GM19328 (cell line): ENCODE measurements at regions not wholly inside any gene's neighbourhood (a gene's known extent, or its start where the extent isn't known, plus 50 kb on each side); places are given as distances from the start of the nearest gene placed in this dataset.

ENCODE experiments used
- ATAC-seq: cut with Tn5 transposase; IDR thresholded peaks from one replicate; pipeline ENCODE4 v1.9.1; 2021; ENCODE audit warnings: mild to moderate bottlenecking, moderate library complexity; ENCODE audit not compliant: unreplicated experiment

DNA sequence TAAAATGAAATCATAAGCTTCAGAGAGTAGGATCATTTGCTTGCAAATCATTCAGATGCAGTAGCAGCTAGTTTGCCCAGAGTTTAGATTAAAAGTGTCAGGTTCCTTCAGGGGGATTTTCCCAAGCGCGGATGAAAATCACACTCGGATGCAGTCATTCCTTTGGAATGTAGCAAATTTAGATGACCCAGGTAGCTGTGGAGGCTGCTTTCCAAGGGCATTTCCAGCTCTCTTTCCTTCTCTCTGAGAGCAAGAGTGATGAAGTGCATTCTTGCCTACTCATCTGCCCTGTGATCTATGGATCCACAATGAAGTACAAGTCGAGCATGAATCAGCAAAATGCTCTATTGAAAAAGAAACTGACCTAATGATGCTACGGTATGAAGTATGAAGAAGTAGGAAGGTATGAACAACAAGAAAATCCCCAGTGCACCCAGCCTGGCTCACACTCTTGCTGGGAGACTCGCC is 200.2 kb downstream of the PLK2 start:
- ATAC-seq = no peak

DNA sequence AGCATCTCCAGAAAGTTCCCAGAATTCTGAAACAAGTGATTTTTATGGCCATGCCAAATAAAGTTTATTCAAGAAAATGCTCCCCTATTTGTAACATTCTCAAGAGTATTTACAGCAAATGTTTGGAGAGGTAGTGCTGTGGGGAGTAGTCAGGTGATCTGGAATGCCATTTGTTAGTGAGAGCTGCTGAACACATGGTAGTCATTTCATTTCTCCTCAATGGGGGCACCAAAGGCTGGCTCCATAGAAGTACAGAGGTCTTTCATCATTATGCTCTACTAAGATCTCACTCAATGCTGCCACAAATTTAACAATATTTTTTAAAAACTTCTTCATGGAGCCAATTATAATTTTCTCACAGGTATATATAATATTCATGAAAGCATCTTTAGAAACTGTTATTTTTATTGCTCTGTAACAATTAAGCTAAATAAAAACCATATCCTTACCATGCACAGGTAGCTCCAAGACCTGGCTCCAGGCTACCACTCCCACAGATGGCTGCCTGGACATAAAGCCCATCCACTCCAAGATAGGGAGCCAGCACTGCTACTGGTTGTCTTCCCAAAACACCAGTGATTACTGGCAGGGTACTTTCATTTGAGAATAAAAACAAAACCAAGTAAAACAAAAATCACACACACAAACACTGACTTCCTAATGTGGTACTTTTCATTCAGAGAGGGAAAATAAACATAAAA is 200.8 kb downstream of the PLK2 start:
- no peak for ATAC-seq

DNA sequence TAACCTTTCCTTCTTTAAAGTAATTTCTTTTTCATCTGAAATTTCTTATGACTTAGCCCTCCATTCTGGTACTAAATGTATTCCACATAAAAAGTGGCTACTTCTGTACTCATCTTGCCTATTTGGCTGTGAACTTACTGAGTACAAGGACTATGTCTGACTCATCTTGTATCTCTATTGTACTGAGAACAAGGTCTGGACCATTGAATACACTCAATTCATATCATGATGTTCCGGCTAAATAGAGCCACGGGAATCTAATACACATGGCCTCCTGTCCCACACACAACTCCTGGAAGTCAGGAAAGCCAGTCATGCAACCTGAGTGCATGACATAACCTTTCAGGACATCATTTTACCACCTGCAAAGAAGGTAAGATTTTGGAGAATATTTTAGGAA is 203.9 kb downstream of the PLK2 start:
- no peak for ATAC-seq

DNA sequence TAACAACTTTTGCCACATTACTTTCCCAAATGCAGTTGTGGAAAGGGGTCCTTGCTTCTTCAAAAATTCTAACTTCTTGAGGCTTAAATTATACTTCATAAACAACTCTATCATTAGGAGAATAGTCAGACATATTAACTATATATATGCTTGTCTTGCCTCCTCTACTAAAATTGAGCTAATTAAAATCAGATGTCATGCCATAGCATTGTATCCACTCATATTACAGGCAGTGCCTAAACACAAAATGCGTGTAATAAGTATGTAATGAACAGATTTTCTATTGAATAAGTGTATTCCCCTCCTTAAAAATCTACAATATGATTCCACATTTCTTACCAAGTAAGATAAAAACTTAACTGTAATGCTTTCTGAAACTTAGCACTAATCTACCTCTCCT is 204.5 kb downstream of the PLK2 start:
- no peak for ATAC-seq

DNA sequence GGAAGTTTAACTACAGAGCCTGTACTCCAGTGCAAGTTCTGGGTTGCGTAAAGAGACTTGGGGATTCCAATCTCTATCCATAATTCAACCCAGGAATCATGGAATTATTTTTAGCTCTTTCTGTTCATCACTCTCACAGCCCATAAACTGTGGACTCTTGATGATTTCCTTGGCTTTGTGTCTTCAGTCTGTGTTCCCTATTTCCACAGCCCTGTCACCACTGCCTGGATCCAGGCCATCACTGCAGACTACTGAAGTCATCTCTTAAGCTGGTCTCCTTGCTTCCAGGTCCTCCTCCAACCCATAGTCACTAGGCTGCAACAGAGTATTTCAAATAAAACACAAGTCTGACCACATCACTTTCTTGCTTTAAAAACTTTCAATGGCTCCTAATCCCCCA is 211.7 kb downstream of the PLK2 start:
- no peak for ATAC-seq

DNA sequence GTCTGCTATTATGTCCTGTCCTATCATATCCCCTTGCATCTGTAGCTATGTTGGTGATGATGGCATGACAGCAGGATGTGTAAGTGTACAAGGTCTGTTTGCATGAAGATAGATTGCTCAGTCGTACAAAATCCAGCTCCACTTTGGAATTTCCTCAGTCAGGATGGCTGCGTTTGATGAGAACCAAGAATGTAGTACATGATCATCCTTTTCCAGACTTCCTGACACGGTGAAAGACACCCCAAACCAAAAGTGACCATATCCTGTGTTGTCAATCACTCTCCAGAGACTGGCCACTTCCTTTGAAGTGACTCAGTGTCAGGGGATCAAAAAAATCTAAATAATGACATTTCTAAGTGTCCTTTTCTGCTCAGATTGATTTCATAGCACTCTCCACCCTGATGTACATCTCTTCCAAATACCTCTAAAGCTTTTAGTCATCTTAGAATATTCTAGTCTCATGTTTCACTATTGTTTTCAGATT is 213.4 kb downstream of the PLK2 start:
- no peak for ATAC-seq

DNA sequence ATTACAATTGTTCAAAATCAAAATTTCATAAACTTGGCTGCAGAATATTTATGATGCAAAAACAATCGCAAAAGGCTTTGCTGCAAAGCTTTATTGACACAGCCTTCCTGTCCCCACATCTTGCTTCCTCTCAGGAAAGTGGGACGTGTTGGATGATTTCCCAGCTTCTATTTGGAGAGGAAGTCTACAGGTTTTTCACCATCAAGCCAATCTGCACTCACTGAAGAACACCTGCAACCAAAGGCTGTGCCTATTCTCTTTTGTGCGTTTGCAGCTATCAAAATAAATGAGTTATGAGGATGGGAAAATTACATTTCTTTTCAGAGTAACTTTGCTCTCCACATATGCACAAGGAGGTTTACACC is 214.4 kb downstream of the PLK2 start:
- no peak for ATAC-seq

DNA sequence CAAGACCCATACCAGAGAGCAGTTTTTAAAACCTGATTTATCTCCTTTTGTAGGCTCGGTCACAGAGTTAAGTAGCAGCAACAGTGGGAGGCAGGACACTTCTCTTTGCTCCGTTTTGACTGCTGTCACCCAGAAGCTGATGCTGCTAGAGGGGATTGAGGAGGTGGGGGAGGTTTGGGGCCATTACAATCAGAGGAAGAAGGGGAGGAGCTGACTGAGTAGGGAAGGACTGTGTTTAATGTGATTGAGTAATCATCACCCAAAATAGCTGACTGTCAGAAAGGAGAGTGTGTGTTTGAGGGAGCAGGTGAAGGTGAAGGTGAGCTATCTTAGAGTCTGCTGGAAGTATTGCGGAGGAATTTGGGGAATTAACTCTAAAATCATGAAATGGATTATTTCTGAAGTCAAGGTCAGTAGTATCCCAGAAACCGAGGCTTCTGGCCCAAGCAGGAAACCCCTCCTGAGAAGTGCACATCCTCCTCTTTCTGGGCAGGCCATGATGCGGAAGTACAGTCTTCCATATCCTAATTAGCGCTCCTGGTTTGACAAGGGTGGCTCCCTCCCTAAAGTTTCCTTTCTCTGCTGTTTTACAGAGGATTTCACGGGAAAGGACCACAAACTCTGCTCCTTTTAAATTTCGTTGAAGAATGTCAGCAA is 214.9 kb downstream of the PLK2 start:
- no peak for ATAC-seq

DNA sequence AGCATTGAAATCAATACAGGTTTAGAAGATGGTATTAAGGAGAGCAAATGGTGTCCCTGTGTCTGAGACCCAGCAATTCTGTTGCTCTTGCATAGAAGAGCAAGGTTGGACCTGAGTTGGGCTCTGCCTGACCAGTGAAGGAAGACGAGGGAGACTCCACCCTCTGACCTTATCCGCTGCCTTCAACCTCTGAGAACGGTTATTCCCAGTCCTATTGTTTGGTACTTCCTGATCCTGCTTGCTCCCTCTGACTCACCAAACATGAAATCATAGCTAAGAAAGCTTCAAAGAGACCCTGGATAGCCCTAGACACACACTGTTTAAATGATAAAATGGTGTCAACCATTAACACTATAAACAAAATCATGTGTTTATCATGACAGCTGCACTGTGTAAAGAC is 218.5 kb downstream of the PLK2 start:
- ATAC-seq = no peak

DNA sequence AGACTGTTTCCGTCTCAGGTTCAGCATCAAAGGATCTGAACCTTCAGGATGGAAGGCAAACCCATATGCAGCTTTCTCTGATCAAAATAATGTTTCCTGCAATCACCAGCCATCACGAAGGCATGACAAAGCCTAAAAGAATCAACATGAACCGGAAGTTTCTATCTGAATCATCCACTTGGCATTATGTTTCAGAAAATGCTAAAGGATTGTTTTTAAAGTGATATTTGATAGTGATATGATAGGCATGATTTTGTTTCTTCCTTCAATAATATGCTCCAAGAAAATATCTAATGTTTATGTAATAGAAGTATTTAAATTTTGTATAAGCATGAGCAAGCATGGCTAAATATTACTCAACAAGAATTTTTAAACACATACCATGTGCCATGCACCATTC is 219.6 kb downstream of the PLK2 start:
- no peak for ATAC-seq

DNA sequence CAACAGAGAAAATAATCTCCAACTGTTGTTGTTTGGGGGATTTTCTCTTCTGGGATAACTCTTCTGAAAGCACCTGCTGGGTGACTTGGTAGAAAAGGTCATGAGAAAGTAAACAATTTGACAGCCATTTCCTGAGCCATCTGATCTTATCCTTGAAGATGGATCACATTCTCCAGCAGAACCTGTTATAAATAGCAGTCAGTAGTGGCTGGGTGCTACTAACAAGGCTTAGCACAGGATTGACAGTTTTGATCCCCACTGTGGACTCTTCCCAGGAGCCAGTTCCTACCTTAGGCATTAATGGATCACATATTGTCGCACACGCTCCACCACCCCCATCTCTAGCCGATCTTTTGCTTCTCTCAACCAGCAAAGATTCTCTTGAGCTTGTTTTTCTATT is 220.2 kb downstream of the PLK2 start:
- ATAC-seq = no peak

DNA sequence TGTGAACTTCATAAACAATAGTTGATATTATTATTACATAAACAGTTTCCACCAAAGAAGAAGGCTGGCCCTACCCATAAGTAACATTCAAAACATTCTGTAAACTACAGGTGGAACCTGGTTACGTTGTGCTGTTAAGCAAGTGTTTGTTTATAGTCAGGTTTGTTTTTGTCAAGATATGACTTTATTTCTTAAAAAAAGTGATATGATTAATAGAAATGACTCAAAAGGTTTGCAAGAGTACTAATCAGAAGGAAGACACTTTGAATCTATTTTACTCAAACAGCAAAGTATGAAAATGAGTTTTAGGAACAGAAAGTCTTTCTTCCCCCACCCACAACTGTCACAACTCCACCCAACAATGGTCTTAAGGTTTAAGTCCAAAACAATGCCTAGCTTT is 220.8 kb downstream of the PLK2 start:
- ATAC-seq = no peak

DNA sequence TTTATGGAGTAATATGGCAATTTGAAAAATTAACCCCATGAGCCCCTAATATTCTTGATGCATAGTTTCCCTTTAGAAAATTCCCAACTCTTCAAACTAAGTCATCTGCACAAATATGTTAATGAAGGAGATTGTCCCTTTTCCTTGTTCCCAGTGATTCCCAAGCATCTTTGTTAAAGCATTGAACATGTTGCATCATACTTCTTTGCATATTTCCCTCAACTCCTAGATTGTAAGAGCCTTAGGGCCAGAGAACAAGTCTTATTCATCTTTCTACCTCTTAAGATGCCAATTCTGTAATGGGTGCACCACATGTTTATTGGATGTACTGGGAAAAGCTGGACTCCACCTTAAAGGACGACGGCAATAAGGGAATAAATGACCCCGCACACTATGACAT is 223.4 kb downstream of the PLK2 start:
- ATAC-seq = no peak

DNA sequence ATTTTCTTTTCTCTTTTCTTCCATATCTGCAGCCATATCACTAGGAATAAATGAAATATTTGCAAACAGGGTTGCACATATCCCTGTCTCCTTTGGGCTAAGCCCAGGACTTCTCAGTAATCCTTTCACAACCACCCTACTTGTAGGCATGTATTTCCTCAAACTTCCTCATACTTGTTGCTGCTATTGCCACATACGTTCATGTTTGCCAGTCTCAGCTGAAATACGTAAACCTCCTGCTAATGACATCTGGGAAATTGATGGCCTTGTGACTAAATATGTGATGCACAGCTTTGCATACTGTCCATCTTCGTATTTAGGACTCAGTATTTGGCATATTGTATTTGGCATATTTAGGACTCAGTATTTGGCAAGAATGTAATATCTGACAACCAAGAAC is 224.6 kb downstream of the PLK2 start:
- no peak for ATAC-seq

DNA sequence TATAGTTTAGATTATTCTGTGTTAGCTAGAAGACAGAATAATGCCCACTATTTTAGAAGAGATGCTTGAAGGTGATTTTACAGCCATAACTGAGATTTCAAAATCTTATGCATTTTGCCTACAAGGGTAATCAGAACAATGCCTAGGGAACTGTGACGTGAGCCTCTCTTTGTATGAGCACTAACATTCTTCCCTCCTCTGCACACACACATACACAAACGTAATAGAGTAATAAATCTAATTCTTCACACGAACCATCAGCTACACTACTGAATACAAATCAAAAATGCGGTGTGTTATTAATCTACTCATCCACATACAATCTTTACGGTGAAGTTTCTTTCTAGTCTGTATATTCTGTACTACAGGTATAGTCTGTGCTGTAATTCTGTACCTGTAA is 227.8 kb downstream of the PLK2 start:
- ATAC-seq = no peak

DNA sequence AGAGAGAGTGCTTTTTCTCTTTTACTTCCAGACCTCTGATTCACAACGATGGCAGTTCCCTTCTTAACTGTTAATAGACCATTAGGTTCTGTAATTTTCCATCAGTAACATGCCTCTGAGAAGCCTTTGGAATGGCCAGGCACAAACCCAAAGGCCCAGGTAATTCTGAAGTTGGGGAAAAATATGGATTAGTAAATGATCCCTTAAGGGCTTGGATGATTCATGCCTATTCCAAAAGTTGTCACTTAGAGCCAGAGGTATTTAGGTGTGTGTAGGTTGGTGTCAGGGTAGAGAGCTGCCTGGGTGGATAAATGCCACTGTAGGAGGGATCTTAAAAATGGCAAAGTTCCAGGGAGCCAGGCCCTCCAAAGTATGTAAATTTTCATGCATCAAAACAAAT is 228.8 kb downstream of the PLK2 start:
- ATAC-seq = no peak

DNA sequence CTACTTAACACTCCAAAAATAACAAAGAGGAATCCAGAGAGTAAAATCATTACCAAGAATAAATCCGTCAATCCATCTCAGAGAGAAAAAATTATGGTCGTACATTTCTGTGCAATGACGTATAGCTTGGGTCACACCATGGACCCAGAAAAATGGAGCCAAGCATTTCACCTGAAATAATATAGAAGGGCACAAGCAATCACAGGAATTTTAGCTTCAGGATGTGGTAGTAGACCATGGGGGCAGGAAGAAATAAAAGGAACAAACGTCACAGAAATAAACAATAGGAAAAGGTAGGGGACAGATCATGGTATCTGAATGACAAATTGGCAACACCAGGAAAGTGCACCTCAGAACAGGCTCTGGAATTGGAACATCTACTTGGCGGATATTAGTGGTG is 231.0 kb downstream of the PLK2 start:
- no peak for ATAC-seq

DNA sequence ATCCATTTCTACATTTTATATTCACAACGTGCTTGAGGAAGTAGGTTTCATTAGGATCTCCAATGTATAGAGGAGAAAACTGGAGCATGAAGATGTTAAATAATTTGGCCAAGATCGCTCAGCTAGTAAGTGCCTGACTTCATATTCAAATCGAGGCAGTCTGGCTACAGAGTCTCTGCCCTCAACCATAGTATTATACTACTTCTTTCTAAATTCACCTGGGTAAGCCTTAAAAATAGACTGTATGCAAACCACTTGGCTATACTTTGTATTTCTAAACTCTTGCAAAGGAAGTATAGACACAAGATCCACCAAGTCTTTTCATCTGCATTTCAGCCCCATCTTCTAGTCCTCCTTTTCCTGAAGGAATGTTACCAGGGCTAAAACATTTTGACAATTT is 232.0 kb downstream of the PLK2 start:
- no peak for ATAC-seq

DNA sequence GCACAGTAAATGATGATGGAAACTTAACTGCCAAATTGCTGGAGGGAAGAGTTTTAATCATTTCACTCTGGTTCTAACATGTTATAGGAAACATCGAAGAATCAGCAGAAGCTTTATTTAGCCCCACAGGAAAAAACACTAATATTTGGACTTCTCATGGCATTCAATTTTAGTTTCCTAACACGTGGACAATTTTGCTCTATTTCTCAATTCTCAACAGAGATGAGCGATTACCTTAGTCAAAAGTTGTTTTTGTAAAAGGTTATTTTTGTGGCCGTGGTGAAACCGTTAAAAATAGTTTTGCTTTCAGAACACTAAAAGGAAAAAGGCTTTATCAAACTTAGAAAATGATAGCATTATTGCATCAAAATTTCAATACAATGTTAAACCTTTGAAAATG is 235.2 kb downstream of the PLK2 start:
- no peak for ATAC-seq

DNA sequence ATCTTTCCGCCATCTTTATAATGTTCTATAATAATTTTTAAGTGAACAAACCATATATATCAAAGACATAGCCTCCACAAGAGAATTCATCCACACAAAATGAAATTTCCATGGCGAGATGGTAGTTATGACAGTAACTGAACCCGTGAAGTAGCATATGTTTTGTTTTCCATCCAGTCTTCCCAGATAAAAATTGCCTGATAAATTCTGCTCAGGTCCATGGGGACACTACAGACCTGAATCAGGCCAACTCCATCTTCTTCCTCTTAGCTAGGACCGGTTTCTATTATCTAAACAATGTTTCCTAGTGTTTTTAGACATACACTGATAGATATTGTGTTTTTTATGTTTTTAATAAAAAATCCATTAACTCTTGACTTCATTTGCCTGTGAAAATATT is 235.7 kb downstream of the PLK2 start:
- ATAC-seq = no peak

DNA sequence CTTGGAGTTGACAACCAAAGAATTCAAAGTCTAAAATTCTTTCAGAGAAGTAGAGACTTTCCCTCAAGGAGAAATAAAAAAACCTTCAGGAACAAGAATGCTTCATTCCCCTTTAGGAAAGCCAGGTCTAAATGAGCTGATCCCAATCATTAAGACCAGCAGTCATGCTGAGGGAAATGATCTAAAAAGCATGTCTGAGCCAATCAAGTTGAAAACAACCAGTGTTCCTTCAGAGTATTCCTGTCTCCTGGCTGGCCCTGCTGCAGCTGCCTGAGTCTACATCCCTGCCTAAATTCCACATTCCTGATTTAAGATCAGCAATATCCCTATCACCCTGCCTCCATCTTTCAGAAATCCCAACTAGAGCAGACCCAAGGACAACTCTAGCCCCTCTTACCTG is 244.5 kb downstream of the PLK2 start:
- no peak for ATAC-seq

DNA sequence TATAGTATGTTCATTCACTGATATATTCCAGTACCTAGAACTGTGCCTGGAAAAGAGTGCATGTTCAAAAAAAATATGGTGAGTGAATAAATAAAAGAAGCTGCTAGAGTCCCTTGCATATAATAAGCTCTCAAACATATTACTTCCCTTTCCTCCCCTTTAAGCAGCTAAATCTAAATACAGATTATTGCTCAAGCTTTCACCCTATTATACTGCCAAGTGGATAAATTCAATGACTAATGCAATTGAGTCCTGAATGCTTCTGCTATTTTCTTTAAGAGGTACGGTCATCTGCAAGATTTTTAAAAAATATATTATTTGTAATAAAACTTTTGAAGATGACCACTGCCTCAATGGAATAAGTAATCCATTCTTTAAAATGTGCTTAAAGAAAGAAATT is 248.4 kb downstream of the PLK2 start:
- no peak for ATAC-seq

DNA sequence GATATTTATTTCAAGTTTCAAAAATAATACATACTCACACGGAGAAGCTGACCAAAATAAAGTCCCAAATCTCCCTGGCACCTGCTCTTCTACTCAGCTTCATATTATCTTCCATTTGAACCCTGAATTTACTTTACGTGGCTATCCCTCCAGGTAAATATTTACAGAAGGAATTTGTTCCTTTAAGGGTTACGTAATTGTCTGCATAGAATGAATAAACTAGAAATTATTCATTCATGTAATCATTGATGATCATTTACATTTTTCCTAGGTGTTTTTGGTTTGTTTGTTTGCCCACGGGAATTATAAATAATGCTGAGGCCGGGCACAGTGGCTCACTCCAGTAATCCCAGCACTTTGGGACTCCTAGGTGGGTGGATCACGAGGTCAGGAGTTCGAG is 251.2 kb downstream of the PLK2 start:
- ATAC-seq = no peak
